ENCODE measurements at regions not wholly inside any gene's neighbourhood (a gene's known extent, or its start where the extent isn't known, plus 50 kb on each side); places are given as distances from the start of the nearest gene placed in this dataset.

- TF ChIP-seq, protein P1, sequence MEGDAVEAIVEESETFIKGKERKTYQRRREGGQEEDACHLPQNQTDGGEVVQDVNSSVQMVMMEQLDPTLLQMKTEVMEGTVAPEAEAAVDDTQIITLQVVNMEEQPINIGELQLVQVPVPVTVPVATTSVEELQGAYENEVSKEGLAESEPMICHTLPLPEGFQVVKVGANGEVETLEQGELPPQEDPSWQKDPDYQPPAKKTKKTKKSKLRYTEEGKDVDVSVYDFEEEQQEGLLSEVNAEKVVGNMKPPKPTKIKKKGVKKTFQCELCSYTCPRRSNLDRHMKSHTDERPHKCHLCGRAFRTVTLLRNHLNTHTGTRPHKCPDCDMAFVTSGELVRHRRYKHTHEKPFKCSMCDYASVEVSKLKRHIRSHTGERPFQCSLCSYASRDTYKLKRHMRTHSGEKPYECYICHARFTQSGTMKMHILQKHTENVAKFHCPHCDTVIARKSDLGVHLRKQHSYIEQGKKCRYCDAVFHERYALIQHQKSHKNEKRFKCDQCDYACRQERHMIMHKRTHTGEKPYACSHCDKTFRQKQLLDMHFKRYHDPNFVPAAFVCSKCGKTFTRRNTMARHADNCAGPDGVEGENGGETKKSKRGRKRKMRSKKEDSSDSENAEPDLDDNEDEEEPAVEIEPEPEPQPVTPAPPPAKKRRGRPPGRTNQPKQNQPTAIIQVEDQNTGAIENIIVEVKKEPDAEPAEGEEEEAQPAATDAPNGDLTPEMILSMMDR (conservative IDR thresholded peaks at IDR 0.05; ENCODE audit: low read depth, low read length), result no peak
- TF ChIP-seq EZH2 (IDR thresholded peaks at IDR 0.05; ENCODE audit: borderline replicate concordance, low read depth, low read length, poor library complexity, severe bottlenecking), result no peak
Measured at GRCh38 chr5:97550818-97551217, 367.8 kb upstream of the RIOK2 start.
